ENCODE measurements at regions not wholly inside any gene's neighbourhood (a gene's known extent, or its start where the extent isn't known, plus 50 kb on each side); places are given as distances from the start of the nearest gene placed in this dataset.

- no peak for ATAC-seq
Observed at GRCh38 chr10:31604646-31605170, 285.7 kb downstream of the ZEB1 start.

- ATAC-seq, result no peak
Observed at GRCh38 chr10:31604096-31604495, 285.1 kb downstream of the ZEB1 start.

- peak; percentile 96 for ATAC-seq
Observed at GRCh38 chr10:31603235-31604087, 284.4 kb downstream of the ZEB1 start.

- peak; percentile 44 for ATAC-seq
Observed at GRCh38 chr10:31602541-31603234, 283.7 kb downstream of the ZEB1 start.

- ATAC-seq, result no peak
Observed at GRCh38 chr10:31601136-31601535, 282.1 kb downstream of the ZEB1 start.

- no peak for ATAC-seq
Observed at GRCh38 chr10:31599626-31600504, 280.8 kb downstream of the ZEB1 start.

- no peak for ATAC-seq
Observed at GRCh38 chr10:31596765-31597164, 277.7 kb downstream of the ZEB1 start.

- ATAC-seq, result no peak
Observed at GRCh38 chr10:31595992-31596391, 277.0 kb downstream of the ZEB1 start.

GRCh38 chr10:31594347-31594873 lies 275.4 kb downstream of the ZEB1 start:
- no peak for ATAC-seq

- no peak for ATAC-seq
Observed at GRCh38 chr10:31593124-31593523, 274.1 kb downstream of the ZEB1 start.

- ATAC-seq, result no peak
Observed at GRCh38 chr10:31591569-31591968, 272.6 kb downstream of the ZEB1 start.

- ATAC-seq, result no peak
Observed at GRCh38 chr10:31590023-31590800, 271.2 kb downstream of the ZEB1 start.

GRCh38 chr10:31587691-31588090 lies 268.7 kb downstream of the ZEB1 start:
- ATAC-seq, result no peak

- no peak for ATAC-seq
Observed at GRCh38 chr10:31586723-31587638, 268.0 kb downstream of the ZEB1 start.

GRCh38 chr10:31584876-31585275 lies 265.9 kb downstream of the ZEB1 start:
- ATAC-seq, result no peak

GRCh38 chr10:31584098-31584631 lies 265.1 kb downstream of the ZEB1 start:
- no peak for ATAC-seq

- ATAC-seq, result no peak
Observed at GRCh38 chr10:31583293-31583692, 264.3 kb downstream of the ZEB1 start.

GRCh38 chr10:31582365-31583052 lies 263.5 kb downstream of the ZEB1 start:
- peak; percentile 85 for ATAC-seq

- no peak for ATAC-seq
Observed at GRCh38 chr10:31581741-31582323, 262.8 kb downstream of the ZEB1 start.
